ENCODE measurements at regions not wholly inside any gene's neighbourhood (a gene's known extent, or its start where the extent isn't known, plus 50 kb on each side); places are given as distances from the start of the nearest gene placed in this dataset.

DNA sequence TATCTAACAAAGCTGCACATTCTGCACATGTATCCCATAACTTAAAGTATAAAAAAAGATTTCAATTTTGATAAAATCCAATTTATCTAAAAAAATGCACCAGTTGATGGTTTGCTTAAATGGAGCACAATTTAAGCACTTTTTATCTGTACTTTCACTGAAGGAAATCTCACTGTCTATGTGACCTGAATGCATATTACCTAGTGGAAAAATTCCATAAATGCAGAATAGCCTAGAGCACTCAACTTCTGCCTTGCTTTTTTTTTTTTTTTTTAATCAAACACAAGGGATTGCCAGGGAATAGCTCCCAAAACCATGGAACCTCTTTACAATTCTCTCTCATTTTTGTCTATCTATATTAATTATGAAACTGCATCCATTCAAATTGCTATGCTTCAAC lies 80.4 kb downstream of the RFPL4B start:
- TF ChIP-seq, protein P1, sequence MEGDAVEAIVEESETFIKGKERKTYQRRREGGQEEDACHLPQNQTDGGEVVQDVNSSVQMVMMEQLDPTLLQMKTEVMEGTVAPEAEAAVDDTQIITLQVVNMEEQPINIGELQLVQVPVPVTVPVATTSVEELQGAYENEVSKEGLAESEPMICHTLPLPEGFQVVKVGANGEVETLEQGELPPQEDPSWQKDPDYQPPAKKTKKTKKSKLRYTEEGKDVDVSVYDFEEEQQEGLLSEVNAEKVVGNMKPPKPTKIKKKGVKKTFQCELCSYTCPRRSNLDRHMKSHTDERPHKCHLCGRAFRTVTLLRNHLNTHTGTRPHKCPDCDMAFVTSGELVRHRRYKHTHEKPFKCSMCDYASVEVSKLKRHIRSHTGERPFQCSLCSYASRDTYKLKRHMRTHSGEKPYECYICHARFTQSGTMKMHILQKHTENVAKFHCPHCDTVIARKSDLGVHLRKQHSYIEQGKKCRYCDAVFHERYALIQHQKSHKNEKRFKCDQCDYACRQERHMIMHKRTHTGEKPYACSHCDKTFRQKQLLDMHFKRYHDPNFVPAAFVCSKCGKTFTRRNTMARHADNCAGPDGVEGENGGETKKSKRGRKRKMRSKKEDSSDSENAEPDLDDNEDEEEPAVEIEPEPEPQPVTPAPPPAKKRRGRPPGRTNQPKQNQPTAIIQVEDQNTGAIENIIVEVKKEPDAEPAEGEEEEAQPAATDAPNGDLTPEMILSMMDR (IDR thresholded peaks at IDR 0.05; ENCODE audit: low read length, missing control alignments): no peak
- DNase-seq (ENCODE audit: low read depth): no peak
- H3K4me3 ChIP-seq (replicated peaks; ENCODE audit: low read depth, low read length): no peak overlapping the region

DNA sequence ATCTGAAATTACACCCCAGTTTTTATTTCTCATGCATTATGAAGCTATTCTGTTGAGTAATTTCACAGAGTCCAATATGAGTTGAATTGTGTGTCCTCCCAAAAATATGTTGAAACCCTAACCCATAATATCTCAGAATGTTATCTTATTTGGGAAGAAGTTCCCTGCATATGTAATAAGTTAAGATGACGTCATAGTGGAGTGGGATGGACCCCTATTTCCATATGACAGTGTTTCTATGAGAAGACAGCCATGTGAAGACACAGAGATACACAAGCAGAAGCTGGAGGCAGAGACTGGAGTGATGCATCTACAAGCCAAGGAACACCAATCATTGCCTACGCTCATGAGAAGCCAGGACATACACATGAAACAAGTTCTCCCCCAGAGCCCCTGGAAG lies 81.3 kb downstream of the RFPL4B start:
- peak; percentile 11 for DNase-seq (ENCODE audit: low read depth)
- TF ChIP-seq, protein P1 (IDR thresholded peaks at IDR 0.05; ENCODE audit: low read length, missing control alignments): no peak
- no peak overlapping the region for H3K4me3 ChIP-seq (replicated peaks; ENCODE audit: low read depth, low read length)

DNA sequence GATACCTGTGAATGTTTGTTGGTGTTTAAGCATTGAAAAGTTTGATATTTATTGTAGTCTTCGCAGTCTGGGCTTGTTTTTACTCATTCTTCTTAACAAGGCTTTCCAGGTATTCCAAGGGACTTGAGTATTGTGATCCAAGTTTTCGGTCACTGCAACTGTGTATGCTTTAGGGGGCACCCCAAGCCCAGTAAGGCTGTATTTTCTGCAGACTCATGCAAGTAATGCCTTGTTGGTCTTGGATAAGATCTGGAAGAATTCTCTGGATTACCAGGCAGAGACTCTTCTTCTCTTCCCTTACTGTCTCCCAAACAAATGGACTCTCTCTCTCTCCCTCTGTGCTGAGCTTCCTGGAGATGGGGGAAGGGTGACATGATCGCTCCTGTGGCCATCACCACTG lies 82.1 kb downstream of the RFPL4B start:
- peak; percentile 45 for DNase-seq (ENCODE audit: low read depth)
- TF ChIP-seq, protein P1 (IDR thresholded peaks at IDR 0.05; ENCODE audit: low read length, missing control alignments): peak; percentile 17
- H3K4me3 ChIP-seq (replicated peaks; ENCODE audit: low read depth, low read length): no peak overlapping the region

DNA sequence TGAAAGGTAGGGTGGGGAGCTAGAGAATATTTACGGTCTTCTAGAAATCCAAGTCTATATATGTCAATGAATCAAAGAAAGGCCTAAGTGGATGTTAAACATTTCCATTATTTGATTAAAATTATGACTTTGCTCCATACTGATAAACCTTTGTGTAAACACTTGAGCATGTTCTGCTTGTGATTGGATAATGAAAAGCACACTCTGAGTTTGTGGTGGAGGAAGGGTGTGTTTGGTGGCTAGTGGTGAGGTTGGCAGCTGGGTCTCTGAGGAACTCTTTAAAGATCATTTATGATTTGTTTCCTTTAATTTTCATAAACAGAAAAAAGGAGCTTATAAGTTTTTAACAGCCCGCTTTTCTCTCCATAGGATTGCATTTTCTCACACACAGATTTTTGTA lies 84.7 kb downstream of the RFPL4B start:
- DNase-seq (ENCODE audit: low read depth): no peak
- no peak overlapping the region for H3K4me3 ChIP-seq (replicated peaks; ENCODE audit: low read depth, low read length)
- TF ChIP-seq, protein P1 (IDR thresholded peaks at IDR 0.05; ENCODE audit: low read length, missing control alignments): no peak

DNA sequence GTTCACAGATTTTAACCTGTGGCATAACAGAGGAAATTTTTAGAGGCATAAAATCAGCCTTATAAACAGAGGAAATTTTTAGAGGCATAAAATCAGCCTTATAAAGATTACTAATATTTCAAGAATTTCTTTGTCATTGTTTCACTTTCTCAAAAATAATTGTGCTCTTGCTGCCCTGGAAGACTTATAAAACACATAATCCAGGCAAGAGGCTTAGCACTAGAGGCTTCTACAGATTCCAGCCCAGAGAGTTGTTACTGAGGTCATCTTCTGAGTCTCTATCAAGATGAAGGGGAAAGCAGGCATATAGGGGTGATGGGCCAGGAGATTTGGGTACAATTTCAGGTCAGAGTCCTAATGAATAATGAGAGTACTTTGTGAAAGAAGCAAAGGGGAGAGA lies 85.7 kb downstream of the RFPL4B start:
- no peak for DNase-seq (ENCODE audit: low read depth)
- TF ChIP-seq, protein P1 (IDR thresholded peaks at IDR 0.05; ENCODE audit: low read length, missing control alignments): no peak
- no peak overlapping the region for H3K4me3 ChIP-seq (replicated peaks; ENCODE audit: low read depth, low read length)

DNA sequence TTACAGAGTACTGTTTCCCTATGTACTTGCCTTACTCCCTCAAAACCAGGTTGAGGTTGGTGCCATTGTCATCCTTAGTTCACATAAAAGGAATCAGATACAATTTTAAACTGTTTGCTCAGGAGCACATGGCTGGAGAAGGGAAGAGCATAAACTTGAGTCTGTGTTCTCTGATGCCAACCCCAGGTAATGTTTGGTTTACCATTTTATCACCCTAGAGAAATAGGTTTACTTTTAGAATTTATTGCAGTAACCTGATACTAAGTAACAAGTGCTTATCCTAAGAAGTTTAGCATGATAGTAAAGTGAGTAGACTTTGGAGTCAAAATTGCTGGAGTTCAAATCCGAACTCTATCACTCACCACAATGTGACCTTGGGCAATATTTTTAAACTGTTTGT lies 86.3 kb downstream of the RFPL4B start:
- TF ChIP-seq, protein P1 (IDR thresholded peaks at IDR 0.05; ENCODE audit: low read length, missing control alignments): no peak
- no peak overlapping the region for H3K4me3 ChIP-seq (replicated peaks; ENCODE audit: low read depth, low read length)
- DNase-seq (ENCODE audit: low read depth): no peak

DNA sequence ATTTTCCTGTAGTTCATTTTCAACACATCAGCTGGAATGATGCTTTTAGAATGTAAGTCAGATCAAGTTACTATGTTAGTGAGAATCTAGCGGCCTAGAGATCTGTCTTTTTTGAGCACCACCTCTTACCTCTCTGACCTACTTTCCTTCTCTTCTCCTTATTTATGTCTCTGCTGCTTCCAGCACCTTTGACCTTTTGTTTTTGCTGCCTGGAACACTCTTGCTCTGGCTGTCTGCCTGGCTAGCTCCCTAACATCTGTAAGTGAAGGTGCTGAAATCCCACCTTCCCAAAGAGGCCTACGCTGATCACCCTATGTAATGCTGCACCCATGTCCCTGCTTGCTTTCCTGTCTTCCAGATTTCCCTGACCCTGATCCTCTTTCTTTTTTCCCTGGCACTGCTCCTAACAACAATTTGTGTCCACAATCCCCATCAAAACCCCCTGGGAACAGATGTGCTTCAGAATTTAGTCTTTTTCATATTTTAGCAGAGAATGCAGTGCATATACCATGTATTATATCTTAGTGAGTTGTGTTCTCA lies 87.8 kb downstream of the RFPL4B start:
- TF ChIP-seq, protein P1 (IDR thresholded peaks at IDR 0.05; ENCODE audit: low read length, missing control alignments): no peak
- no peak overlapping the region for H3K4me3 ChIP-seq (replicated peaks; ENCODE audit: low read depth, low read length)
- no peak for DNase-seq (ENCODE audit: low read depth)
